ENCODE measurements at regions not wholly inside any gene's neighbourhood (a gene's known extent, or its start where the extent isn't known, plus 50 kb on each side); places are given as distances from the start of the nearest gene placed in this dataset.

DNA sequence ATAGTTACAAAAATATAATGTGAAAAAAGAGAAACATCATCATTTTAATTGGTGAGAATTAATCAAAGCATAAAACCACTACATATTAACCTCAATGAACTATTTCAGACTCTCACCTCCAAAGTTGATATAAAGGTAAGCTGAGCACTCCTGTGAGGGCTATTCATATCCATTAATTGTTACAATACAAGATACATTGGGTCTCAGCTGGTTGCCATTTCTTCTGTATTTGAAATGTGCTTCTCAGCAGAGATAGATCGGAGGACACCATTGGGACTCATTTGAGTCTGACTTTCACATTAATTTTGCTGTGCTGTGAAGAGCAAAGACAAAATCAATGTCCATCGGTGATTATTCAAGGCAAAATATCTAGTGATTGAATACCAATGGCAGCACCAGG lies 459.5 kb upstream of the GOT2 start:
- Mint-ChIP-seq H3K4me3 (no peak overlapping the region), H3K36me3 (ENCODE audit: insufficient read depth in 2 of 2) (no peaks in the 10 kb centered on the region), H3K27ac (no peak overlapping the region), H3K4me1 (ENCODE audit: low read depth) (peaks cover 6% of the 10 kb centered on the region), H3K9me3 (no peaks in the 10 kb centered on the region), H3K27me3 (ENCODE audit: low read depth) (no peaks in the 10 kb centered on the region)
- ATAC-seq (replicated peaks in 1 of 2), result no peak
- no peak for DNase-seq

DNA sequence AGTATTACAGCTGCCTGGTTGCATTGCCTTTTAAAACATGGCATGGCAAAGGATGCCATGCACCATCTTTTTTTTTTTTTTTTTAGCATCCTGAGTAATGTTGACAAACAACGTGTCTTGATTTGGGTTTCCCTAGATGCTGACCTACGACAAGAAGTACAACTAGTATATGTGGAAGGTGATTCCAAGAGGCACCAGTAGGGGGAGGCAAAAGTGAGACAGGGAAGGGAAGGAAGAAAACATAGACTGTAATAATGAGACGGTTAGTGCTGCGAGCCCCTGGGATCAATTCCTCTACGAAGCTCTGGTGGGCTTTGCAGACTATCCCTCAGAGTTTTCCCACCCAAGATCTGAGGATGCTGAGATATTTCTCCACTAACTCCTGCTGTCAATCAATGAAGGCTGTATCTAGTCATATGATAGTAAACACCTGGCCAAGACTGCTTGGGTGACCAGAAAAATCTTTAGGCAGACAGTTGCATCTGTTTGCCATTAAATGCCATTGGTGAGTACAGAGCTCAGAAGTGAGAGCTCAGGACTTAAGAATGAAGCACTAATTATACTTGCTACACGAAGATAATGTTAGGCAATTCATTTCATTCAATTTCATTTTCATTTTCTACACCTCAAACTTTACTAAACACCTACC lies 458.6 kb upstream of the GOT2 start:
- Mint-ChIP-seq H3K4me3 (no peak overlapping the region), H3K4me1 (ENCODE audit: low read depth) (peaks cover 6% of the 10 kb centered on the region), H3K9me3 (no peaks in the 10 kb centered on the region), H3K27me3 (ENCODE audit: low read depth) (no peaks in the 10 kb centered on the region), H3K36me3 (ENCODE audit: insufficient read depth in 2 of 2) (no peaks in the 10 kb centered on the region), H3K27ac (no peak overlapping the region)
- DNase-seq (peak; percentile 28 to 46), ATAC-seq (replicated peaks in 1 of 2) (no peak)

DNA sequence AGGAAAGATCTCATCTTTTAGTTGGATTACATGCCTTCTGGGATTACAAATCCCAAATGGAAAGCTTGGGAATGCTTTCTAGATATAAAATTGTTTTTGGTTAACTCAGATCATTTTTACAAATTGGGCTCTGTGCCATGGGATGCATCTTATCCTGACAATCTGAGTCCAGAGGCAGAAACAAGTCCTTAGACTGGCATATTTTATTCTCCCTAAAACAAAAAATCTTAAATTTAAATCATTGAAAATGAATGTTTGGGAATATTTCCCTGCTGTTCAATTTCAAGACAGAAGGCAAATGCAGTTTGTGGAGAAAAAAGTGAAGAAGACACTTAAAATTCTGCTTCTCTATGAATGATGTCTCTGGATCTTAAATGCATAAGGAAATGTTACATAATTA lies 456.6 kb upstream of the GOT2 start:
- Mint-ChIP-seq H3K4me1 (ENCODE audit: low read depth) (peaks cover 6% of the 10 kb centered on the region), H3K4me3 (no peak overlapping the region), H3K27me3 (ENCODE audit: low read depth) (no peaks in the 10 kb centered on the region), H3K36me3 (ENCODE audit: insufficient read depth in 2 of 2) (no peaks in the 10 kb centered on the region), H3K27ac (no peak overlapping the region), H3K9me3 (no peaks in the 10 kb centered on the region)
- ATAC-seq (replicated peaks in 1 of 2) (no peak), DNase-seq (no peak)

DNA sequence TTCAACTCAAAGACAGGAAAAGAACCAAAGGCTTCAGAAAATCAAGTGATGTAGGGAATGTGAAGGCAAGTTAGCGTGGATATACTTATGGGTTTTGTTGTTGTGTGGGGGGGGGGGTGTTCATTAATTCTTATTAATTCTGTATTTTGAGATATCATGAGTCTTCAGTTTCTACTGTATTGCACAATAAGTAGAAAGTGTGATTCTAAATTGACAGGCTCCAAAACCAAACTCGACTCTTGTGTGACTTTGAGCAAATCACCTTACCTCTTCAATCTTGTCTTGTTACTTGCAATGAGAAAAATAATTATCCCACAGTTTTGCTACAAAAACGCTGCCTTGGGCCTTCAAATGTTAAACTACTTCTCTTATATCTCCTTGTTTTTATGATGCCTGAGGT lies 453.9 kb upstream of the GOT2 start:
- Mint-ChIP-seq H3K9me3 (no peaks in the 10 kb centered on the region), H3K4me3 (no peak overlapping the region), H3K36me3 (ENCODE audit: insufficient read depth in 2 of 2) (no peaks in the 10 kb centered on the region)

DNA sequence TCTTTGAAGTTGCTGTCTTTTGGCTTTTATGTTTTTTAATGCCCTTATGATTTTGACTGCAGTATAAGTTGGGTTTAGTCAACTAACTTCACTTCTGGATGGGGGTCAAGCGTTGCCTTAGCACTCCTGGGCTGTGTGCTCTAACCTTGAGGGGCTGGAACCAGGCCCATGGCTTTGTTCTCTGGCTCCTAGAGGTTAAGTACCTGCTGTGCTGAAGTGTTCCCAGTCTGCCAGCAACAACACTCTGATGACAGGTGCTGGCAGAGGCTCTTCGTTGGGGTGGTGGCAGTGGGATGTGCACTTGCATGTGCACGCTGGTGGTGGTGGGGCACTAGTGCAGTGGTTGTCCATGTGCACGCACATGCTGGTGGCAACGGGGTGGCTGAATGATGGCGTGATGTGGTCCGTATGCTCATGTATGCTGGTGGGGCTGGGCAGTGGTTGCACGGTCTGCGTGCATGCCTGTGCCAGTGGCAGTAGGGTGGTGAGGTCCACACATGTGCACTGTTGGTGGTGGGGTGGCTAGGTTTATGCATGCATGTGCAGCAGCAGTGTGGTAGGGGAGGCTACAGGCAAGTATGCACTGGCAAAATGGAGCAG lies 447.8 kb upstream of the GOT2 start:
- Mint-ChIP-seq H3K27me3 (ENCODE audit: low read depth) (no peaks in the 10 kb centered on the region), H3K4me1 (ENCODE audit: low read depth) (no peaks in the 10 kb centered on the region), H3K36me3 (ENCODE audit: insufficient read depth in 2 of 2) (no peaks in the 10 kb centered on the region), H3K27ac (no peak overlapping the region), H3K9me3 (peaks cover 0 to 4% of the 10 kb centered on the region in 2 donors), H3K4me3 (no peak overlapping the region)
- ATAC-seq (replicated peaks in 1 of 2), result no peak
- DNase-seq, result no peak

More for the DNA sequence above, 453.9 kb upstream of the GOT2 start:
- ATAC-seq (replicated peaks in 1 of 2), result no peak
- Mint-ChIP-seq H3K27ac (no peak overlapping the region), H3K4me1 (ENCODE audit: low read depth) (no peaks in the 10 kb centered on the region), H3K27me3 (ENCODE audit: low read depth) (no peaks in the 10 kb centered on the region)
- DNase-seq, result no peak

GRCh38 chr16:59180083-59180476 lies 446.0 kb upstream of the GOT2 start:
- H3K27me3 Mint-ChIP-seq (ENCODE audit: low read depth), result no peaks in the 10 kb centered on the region
- peaks cover 0 to 4% of the 10 kb centered on the region in 2 donors for H3K9me3 Mint-ChIP-seq
- H3K36me3 Mint-ChIP-seq (ENCODE audit: insufficient read depth in 2 of 2), result no peaks in the 10 kb centered on the region
- H3K4me3 Mint-ChIP-seq, result no peak overlapping the region
- H3K27ac Mint-ChIP-seq, result no peak overlapping the region
- DNase-seq (no peak), ATAC-seq (replicated peaks in 1 of 2) (no peak)
- no peaks in the 10 kb centered on the region for H3K4me1 Mint-ChIP-seq (ENCODE audit: low read depth)

- no peaks in the 10 kb centered on the region for H3K36me3 Mint-ChIP-seq (ENCODE audit: insufficient read depth in 2 of 2)
- H3K4me1 Mint-ChIP-seq (ENCODE audit: low read depth), result no peaks in the 10 kb centered on the region
- H3K4me3 Mint-ChIP-seq, result no peak overlapping the region
- no peak for DNase-seq
- ATAC-seq (replicated peaks in 1 of 2), result no peak
- H3K27me3 Mint-ChIP-seq (ENCODE audit: low read depth), result no peaks in the 10 kb centered on the region
- H3K27ac Mint-ChIP-seq, result no peak overlapping the region
- peaks cover 0 to 4% of the 10 kb centered on the region in 2 donors for H3K9me3 Mint-ChIP-seq
These were observed 445.4 kb upstream of the GOT2 start for GRCh38 chr16:59179446-59180082.

DNA sequence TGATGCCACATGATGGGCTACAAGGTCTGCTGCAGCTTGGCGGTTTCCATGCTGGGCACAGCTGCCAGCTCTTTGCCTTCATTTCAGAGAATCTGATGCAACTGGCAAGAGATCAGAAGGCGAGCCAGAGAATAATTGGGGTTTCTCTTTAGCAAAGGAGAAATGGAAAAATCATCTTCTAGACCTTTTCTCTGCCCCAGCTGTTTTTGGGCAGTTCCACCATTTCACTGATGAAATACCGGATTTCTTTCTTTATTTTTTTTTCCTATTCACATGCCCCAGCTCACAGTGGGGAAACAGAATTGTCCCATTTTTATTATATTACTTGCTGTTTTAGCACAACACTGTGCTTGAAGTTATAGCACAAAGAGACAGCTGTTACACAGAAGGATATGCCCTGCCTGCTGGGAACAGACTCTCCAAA lies 439.3 kb upstream of the GOT2 start:
- no peak for ATAC-seq (replicated peaks in 1 of 2)
- H3K27ac Mint-ChIP-seq, result no peak overlapping the region
- H3K9me3 Mint-ChIP-seq, result peaks cover 0 to 3% of the 10 kb centered on the region in 2 donors
- H3K27me3 Mint-ChIP-seq (ENCODE audit: low read depth), result no peaks in the 10 kb centered on the region
- H3K36me3 Mint-ChIP-seq (ENCODE audit: insufficient read depth in 2 of 2), result no peaks in the 10 kb centered on the region
- H3K4me3 Mint-ChIP-seq, result no peak overlapping the region
- no peaks in the 10 kb centered on the region for H3K4me1 Mint-ChIP-seq (ENCODE audit: low read depth)
- DNase-seq, result no peak

DNA sequence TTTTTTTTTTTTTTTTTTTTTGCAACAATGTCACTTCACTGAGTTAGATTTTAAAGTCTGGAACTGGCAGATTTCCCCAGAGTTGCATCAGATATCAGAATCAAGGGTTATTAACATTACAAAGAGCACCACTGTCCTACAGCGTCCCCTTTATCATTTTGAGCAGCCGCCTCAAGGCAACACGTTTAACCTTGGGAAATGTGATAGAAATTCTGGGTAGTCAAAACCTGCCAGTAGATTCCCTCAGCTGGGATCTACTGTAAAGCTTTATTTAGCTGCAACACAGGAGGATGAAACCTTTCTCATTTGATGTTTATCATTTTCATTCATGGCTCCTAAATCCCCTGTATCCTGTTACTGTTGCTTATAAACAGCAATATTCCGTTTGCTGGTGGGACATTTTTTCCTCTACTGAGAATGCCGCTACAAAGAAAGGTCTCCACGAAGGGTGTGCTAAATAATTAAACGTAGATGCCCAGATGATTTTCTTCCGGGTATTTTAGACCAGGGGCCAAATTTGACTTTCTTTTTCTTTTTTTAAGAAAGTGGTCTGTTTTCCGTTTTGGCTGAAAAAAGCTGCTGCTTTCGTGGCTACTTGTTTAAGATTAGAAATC lies 436.1 kb upstream of the GOT2 start:
- DNase-seq (no peak), ATAC-seq (replicated peaks in 1 of 2) (no peak)
- Mint-ChIP-seq H3K9me3 (peaks cover 0 to 3% of the 10 kb centered on the region in 2 donors), H3K4me1 (ENCODE audit: low read depth) (no peaks in the 10 kb centered on the region), H3K4me3 (no peak overlapping the region), H3K27ac (no peak overlapping the region), H3K36me3 (ENCODE audit: insufficient read depth in 2 of 2) (no peaks in the 10 kb centered on the region), H3K27me3 (ENCODE audit: low read depth) (no peaks in the 10 kb centered on the region)

DNA sequence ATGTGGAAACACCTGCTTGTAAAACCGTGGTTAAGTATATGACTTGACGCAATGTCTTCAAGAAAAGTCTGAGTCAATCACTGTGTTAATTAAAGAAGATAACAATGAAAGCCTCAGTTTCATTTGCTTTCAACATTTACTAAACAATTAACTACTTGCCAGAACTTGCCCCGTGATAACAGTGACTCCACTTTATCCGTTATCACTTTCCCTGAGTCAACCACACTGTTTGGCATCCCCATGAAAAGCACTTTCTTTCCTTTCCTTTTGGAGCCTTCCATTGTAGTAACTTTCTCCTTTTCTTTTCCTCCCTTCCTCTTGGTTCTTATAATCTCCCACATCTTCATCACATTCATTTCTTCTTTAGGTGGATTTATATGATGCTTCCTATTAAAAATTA lies 435.1 kb upstream of the GOT2 start:
- no peak for DNase-seq
- Mint-ChIP-seq H3K4me1 (ENCODE audit: low read depth) (no peaks in the 10 kb centered on the region), H3K27ac (no peak overlapping the region), H3K4me3 (no peak overlapping the region), H3K9me3 (peaks cover 0 to 3% of the 10 kb centered on the region in 2 donors), H3K27me3 (ENCODE audit: low read depth) (no peaks in the 10 kb centered on the region), H3K36me3 (ENCODE audit: insufficient read depth in 2 of 2) (no peaks in the 10 kb centered on the region)
- ATAC-seq (replicated peaks in 1 of 2), result no peak

DNA sequence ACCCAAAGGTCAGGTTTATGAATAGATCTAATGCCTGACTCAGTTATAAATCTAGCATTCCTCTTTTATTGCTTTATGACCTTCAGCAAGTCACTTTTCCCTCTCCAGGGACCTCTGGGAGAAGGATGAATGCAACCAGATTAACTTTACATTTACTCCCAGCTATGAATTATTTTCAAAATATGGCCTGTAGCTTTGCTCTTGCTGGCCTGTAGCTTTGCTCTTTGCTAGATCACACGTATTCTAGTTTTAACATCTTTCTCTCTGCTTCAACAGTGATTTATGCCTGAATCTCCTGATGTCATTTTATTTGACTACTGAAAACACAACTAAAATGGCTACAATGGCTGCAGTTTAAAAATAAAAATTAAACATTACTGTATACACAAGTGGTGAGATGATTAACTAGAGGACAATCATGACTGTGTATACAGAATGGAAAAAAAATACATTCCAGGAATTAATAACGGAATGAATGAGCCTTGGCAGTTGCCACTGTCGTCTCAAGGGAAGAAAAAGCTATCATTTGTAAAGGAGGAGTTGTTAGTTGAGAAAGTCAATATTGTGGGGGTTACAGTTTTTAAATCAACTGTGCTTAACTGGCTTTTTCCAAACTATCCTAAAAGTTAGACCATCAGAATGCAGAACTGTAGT lies 434.5 kb upstream of the GOT2 start:
- H3K9me3 Mint-ChIP-seq, result no peaks in the 10 kb centered on the region
- H3K4me3 Mint-ChIP-seq, result no peak overlapping the region
- H3K36me3 Mint-ChIP-seq (ENCODE audit: insufficient read depth in 2 of 2), result no peaks in the 10 kb centered on the region
- H3K27ac Mint-ChIP-seq, result no peak overlapping the region
- DNase-seq, result no peak
- H3K4me1 Mint-ChIP-seq (ENCODE audit: low read depth), result no peaks in the 10 kb centered on the region
- no peaks in the 10 kb centered on the region for H3K27me3 Mint-ChIP-seq (ENCODE audit: low read depth)
- ATAC-seq (replicated peaks in 1 of 2), result no peak

DNA sequence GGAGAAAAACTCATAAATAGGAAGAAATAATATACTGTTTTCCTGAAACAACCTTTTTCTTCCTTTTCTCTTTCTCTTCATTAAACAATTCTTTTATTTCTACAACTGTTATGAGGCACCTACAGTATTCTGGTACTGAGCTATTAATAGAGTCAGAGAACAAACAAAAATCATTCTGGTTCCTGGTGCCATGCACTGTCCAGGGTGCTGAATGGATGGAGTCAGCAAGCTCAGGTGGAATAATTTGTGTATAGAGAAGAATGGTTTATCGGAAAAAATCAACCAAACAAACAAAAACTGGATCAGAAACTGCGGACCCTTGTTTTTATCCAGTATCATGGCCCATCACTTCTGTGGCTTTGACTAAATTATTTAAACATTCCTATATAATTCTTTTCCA lies 430.3 kb upstream of the GOT2 start:
- H3K9me3 Mint-ChIP-seq, result no peaks in the 10 kb centered on the region
- no peaks in the 10 kb centered on the region for H3K36me3 Mint-ChIP-seq (ENCODE audit: insufficient read depth in 2 of 2)
- DNase-seq (no peak), ATAC-seq (replicated peaks in 1 of 2) (no peak)
- no peak overlapping the region for H3K4me3 Mint-ChIP-seq
- no peaks in the 10 kb centered on the region for H3K27me3 Mint-ChIP-seq (ENCODE audit: low read depth)
- H3K27ac Mint-ChIP-seq, result no peak overlapping the region
- no peaks in the 10 kb centered on the region for H3K4me1 Mint-ChIP-seq (ENCODE audit: low read depth)

- Mint-ChIP-seq H3K27me3 (ENCODE audit: low read depth) (no peaks in the 10 kb centered on the region), H3K27ac (no peak overlapping the region), H3K4me3 (no peak overlapping the region), H3K4me1 (ENCODE audit: low read depth) (no peaks in the 10 kb centered on the region), H3K36me3 (ENCODE audit: insufficient read depth in 2 of 2) (no peaks in the 10 kb centered on the region), H3K9me3 (no peaks in the 10 kb centered on the region)
- no peak for ATAC-seq (replicated peaks in 1 of 2)
- no peak for DNase-seq
These were observed 429.4 kb upstream of the GOT2 start for GRCh38 chr16:59163371-59164055.

All from activated T-cell treated with anti-CD3 and anti-CD28 coated beads, Interleukin-2, amount 50 U/mL, for 72 hours (primary cell).